HUES64 (cell line): ENCODE measurements at regions not wholly inside any gene's neighbourhood (a gene's known extent, or its start where the extent isn't known, plus 50 kb on each side); places are given as distances from the start of the nearest gene placed in this dataset.
"Not testable (repeated sequence)": the region's sequence is repeated elsewhere in the genome, so short reads cannot be mapped to it uniquely, and the experiment has no call there.

Experiments
- H3K27ac ChIP-seq: 2 replicates; pipeline ENCODE4 v1.7.0; 2013; ENCODE audit warnings: low read depth, low read length, inconsistent platforms
- H3K27me3 ChIP-seq: 2 replicates; pipeline ENCODE4 v1.6.1; 2013; ENCODE audit warnings: mild to moderate bottlenecking, low read length; ENCODE audit not compliant: insufficient read depth
- H3K36me3 ChIP-seq: 2 replicates; pipeline ENCODE4 v1.6.1; 2013; ENCODE audit warnings: mild to moderate bottlenecking, low read length; ENCODE audit not compliant: insufficient read depth
- H3K4me1 ChIP-seq: 2 replicates; pipeline ENCODE4 v1.6.1; 2013; ENCODE audit warnings: mild to moderate bottlenecking, low read length, moderate library complexity; ENCODE audit not compliant: insufficient read depth
- H3K4me3 ChIP-seq: 2 replicates; pipeline ENCODE4 v1.5.1; 2013; ENCODE audit warnings: mild to moderate bottlenecking, low read length, moderate library complexity
- H3K9ac ChIP-seq: 2 replicates; pipeline ENCODE4 v1.6.1; 2013; ENCODE audit warnings: mild to moderate bottlenecking, low read depth, low read length
- H3K9me3 ChIP-seq: 2 replicates; pipeline ENCODE4 v1.6.1; 2013; ENCODE audit warnings: low read depth, low read length; ENCODE audit not compliant: insufficient read depth
- WGBS: fragments of 150-250, 120-280 bp; methylation state at CpG from one replicate; pipeline ENCODE4 v1.1.7; 2013; ENCODE audit warnings: missing lambda C conversion rate; 5-methylcytosine and 5-hydroxymethylcytosine counted together

- WGBS = 83% methylated on average over 1 of the region's 2 CpGs
- H3K4me3 ChIP-seq, H3K9ac ChIP-seq, H3K27ac ChIP-seq, H3K27me3 ChIP-seq, H3K9me3 ChIP-seq, H3K36me3 ChIP-seq, H3K4me1 ChIP-seq: not testable (repeated sequence)
Measured at GRCh38 chr1:184195722-184196121, 144.2 kb downstream of the TSEN15 start.

DNA sequence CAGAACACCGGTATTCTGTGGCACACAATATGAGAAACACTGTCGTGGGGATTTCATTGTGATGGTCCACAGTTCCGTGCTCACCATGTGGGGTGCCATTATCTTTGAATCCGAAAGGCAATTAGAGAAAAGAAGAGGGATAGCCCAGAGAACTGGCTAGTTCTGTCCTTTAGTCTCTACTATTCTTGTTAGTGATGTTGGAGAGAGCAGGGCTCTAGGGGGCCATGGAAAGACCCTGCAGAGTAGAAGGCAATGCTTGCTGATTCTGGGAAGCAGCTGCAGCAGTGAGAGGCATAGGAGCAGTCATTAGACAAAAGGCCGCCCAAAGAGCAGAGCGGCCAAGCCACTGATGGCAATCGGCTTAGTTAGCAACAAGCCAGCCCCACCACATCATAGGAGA, 146.3 kb downstream of the TSEN15 start:
- Histone ChIP-seq H3K36me3 (no peaks in the 10 kb centered on the region), H3K27ac (no peak overlapping the region)
- WGBS = 87% methylated on average over 7 of the region's 7 CpGs

GRCh38 chr1:184199036-184199435, 147.5 kb downstream of the TSEN15 start:
- Histone ChIP-seq H3K27ac (no peak overlapping the region), H3K9me3 (no peaks in the 10 kb centered on the region; the same call in 1 of the 2 replicates), H3K36me3 (no peaks in the 10 kb centered on the region), H3K9ac (no peak overlapping the region), H3K4me1 (peaks cover 3% of the 10 kb centered on the region; the same call in 1 of the 2 replicates), H3K27me3 (no peaks in the 10 kb centered on the region), H3K4me3 (no peak overlapping the region)
- 94% methylated on average over 1 of the region's 1 CpG for WGBS

More for the DNA sequence above, 146.3 kb downstream of the TSEN15 start:
- Histone ChIP-seq H3K9me3 (no peaks in the 10 kb centered on the region; the same call in 1 of the 2 replicates), H3K27me3 (no peaks in the 10 kb centered on the region), H3K4me3 (no peak overlapping the region), H3K4me1 (no peaks in the 10 kb centered on the region), H3K9ac (no peak overlapping the region)

- WGBS = 89% methylated on average over 4 of the region's 4 CpGs
- H3K4me1 ChIP-seq = peaks cover 6% of the 10 kb centered on the region; the same call in 1 of the 2 replicates
- H3K4me3 ChIP-seq = no peak overlapping the region
- no peak overlapping the region for H3K9ac ChIP-seq
- no peak overlapping the region for H3K27ac ChIP-seq
- no peaks in the 10 kb centered on the region; the same call in 1 of the 2 replicates for H3K9me3 ChIP-seq
- no peaks in the 10 kb centered on the region for H3K27me3 ChIP-seq
- no peaks in the 10 kb centered on the region for H3K36me3 ChIP-seq
Measured at GRCh38 chr1:184199438-184200085, 148.0 kb downstream of the TSEN15 start.

DNA sequence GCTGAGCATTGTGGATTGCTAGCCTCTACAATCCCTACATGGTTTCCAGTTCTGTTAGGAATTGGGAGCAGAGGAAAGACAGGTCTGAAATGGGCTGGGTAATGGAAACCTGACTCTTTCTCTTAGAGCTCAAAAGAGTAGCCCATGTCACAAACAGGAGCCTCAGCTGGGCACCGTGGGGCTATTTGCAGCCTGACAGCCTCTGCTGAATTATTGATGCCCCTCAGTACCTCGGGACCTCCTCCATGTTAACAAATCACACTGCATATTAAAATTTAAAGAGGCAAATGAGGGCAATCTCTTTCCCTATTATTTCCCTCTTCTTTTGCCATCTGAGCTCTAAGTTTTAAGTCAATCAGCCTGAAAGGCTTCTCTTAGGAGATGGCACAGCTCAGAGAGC, 157.1 kb downstream of the TSEN15 start:
- H3K9me3 ChIP-seq = no peaks in the 10 kb centered on the region
- H3K27me3 ChIP-seq = no peaks in the 10 kb centered on the region
- H3K36me3 ChIP-seq = no peaks in the 10 kb centered on the region
- H3K9ac ChIP-seq = no peak overlapping the region
- peaks cover 6% of the 10 kb centered on the region; the same call in 1 of the 2 replicates for H3K4me1 ChIP-seq
- WGBS = 85% methylated on average over 2 of the region's 2 CpGs
- no peak overlapping the region for H3K27ac ChIP-seq
- H3K4me3 ChIP-seq = no peak overlapping the region

GRCh38 chr1:184210031-184210430, 158.5 kb downstream of the TSEN15 start:
- Histone ChIP-seq H3K27ac (no peak overlapping the region), H3K9ac (no peak overlapping the region), H3K4me3 (no peak overlapping the region), H3K4me1 (no peaks in the 10 kb centered on the region), H3K36me3 (no peaks in the 10 kb centered on the region), H3K27me3 (no peaks in the 10 kb centered on the region), H3K9me3 (no peaks in the 10 kb centered on the region)
- WGBS = 94% methylated on average over 2 of the region's 2 CpGs

- no peak overlapping the region for H3K4me3 ChIP-seq
- H3K4me1 ChIP-seq = no peaks in the 10 kb centered on the region
- no peak overlapping the region for H3K27ac ChIP-seq
- H3K36me3 ChIP-seq = no peaks in the 10 kb centered on the region
- no peak overlapping the region for H3K9ac ChIP-seq
- no peaks in the 10 kb centered on the region for H3K9me3 ChIP-seq
- H3K27me3 ChIP-seq = no peaks in the 10 kb centered on the region
- 92% methylated on average over 6 of the region's 6 CpGs for WGBS
Measured at GRCh38 chr1:184210862-184211261, 159.3 kb downstream of the TSEN15 start.

- no peaks in the 10 kb centered on the region for H3K9me3 ChIP-seq
- H3K9ac ChIP-seq = no peak overlapping the region
- H3K36me3 ChIP-seq = no peaks in the 10 kb centered on the region
- H3K4me3 ChIP-seq = no peak overlapping the region
- H3K27ac ChIP-seq = no peak overlapping the region
- peaks cover 2% of the 10 kb centered on the region; the same call in 1 of the 2 replicates for H3K4me1 ChIP-seq
- H3K27me3 ChIP-seq = no peaks in the 10 kb centered on the region
- WGBS = 80% methylated on average over 7 of the region's 7 CpGs
Measured at GRCh38 chr1:184212649-184213314, 161.3 kb downstream of the TSEN15 start.

DNA sequence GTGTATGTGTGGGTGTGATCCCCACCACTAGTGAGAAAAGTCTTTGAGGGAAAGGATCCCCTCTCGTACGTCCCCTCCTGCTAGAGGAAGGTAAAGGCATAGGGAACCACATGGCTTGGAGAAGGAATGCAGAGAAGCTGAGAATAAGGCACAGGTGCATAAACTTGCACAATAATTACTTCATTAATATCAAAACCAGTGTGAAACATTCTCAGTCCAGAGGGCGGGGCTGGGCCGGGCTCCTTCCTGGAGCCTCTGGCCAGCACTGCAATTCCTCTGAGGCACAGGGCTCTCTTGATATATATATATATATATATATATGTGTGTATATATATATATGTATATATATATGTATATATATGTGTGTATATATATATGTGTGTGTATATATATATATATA, 162.6 kb downstream of the TSEN15 start:
- H3K36me3 ChIP-seq = no peaks in the 10 kb centered on the region
- peaks cover 15% of the 10 kb centered on the region; the same call in 1 of the 2 replicates for H3K4me1 ChIP-seq
- no peak overlapping the region for H3K4me3 ChIP-seq
- 94% methylated on average over 2 of the region's 4 CpGs for WGBS
- no peaks in the 10 kb centered on the region for H3K9me3 ChIP-seq
- H3K27ac ChIP-seq = no peak overlapping the region
- no peak overlapping the region for H3K9ac ChIP-seq
- H3K27me3 ChIP-seq = no peaks in the 10 kb centered on the region

GRCh38 chr1:184215274-184215925, 163.9 kb downstream of the TSEN15 start:
- H3K4me3 ChIP-seq = no peak overlapping the region
- peaks cover 15% of the 10 kb centered on the region; the same call in 1 of the 2 replicates for H3K4me1 ChIP-seq
- 91% methylated on average over 5 of the region's 6 CpGs for WGBS
- H3K36me3 ChIP-seq = no peaks in the 10 kb centered on the region
- H3K9me3 ChIP-seq = no peaks in the 10 kb centered on the region
- no peaks in the 10 kb centered on the region for H3K27me3 ChIP-seq
- no peak overlapping the region for H3K9ac ChIP-seq
- no peak overlapping the region for H3K27ac ChIP-seq

DNA sequence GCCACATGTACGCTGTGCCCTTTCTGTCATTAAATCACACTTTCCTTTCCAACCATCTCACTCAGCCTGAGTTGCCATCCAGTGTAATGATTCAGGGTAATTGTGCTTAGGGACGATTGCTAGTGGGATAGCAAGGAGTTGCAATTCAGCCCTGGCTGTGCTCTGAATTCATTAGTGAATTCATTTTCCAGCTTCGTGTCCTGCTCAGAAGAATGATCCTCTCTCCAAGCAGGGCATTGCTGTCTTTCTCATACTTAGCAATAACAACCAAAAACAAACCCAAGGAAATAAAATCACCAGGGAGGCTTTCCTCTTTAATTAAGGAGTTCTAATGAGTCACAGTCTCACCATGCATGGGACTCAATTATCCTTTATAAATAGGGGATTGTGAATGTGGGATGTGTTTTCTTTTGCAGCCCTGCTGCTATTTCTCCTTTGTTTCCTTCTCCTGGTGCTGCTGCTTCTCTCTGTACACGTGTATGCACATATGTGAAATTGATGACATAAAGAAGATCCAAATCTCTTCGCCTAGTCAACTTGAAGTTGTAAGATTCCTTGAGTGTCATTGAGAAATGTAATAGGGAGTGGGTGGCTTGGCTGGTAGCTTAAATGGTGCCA, 167.0 kb downstream of the TSEN15 start:
- no peak overlapping the region for H3K9ac ChIP-seq
- 72% methylated on average over 4 of the region's 5 CpGs for WGBS

More for the DNA sequence above, 167.0 kb downstream of the TSEN15 start:
- Histone ChIP-seq H3K27ac (no peak overlapping the region), H3K36me3 (no peaks in the 10 kb centered on the region), H3K4me3 (no peak overlapping the region), H3K27me3 (peaks cover 9% of the 10 kb centered on the region), H3K4me1 (peaks cover 15% of the 10 kb centered on the region; the same call in 1 of the 2 replicates), H3K9me3 (no peaks in the 10 kb centered on the region)
